H9 (cell line): ENCODE measurements at regions not wholly inside any gene's neighbourhood (a gene's known extent, or its start where the extent isn't known, plus 50 kb on each side); places are given as distances from the start of the nearest gene placed in this dataset.

Experiments used
- DNase-seq: peaks from one replicate; pipeline ENCODE4 v3.0.0-alpha.2; 2017
- H2AFZ ChIP-seq: one replicate; pipeline ENCODE4 v1.6.1; 2013; ENCODE audit warnings: mild to moderate bottlenecking, low read length, control low read depth, moderate library complexity
- H2AK5ac ChIP-seq: 2 replicates; pipeline ENCODE4 v1.6.1; 2013; ENCODE audit warnings: low read length, control low read depth, mixed read lengths; ENCODE audit not compliant: insufficient read length
- H2BK120ac ChIP-seq: one replicate; pipeline ENCODE4 v1.6.1; 2013; ENCODE audit warnings: low read depth, mild to moderate bottlenecking, low read length, control low read depth, inconsistent platforms; ENCODE audit not compliant: poor library complexity, severe bottlenecking
- H2BK12ac ChIP-seq: 2 replicates; pipeline ENCODE4 v1.6.1; 2013; ENCODE audit warnings: low read length, control low read depth, mixed read lengths, low read depth; ENCODE audit not compliant: insufficient read length
- H2BK15ac ChIP-seq: 2 replicates; pipeline ENCODE4 v1.6.1; 2013; ENCODE audit warnings: low read depth, low read length, control low read depth
- H2BK20ac ChIP-seq: one replicate; pipeline ENCODE4 v1.6.1; 2013; ENCODE audit warnings: low read depth, mild to moderate bottlenecking, low read length, control low read depth, inconsistent platforms; ENCODE audit not compliant: poor library complexity, severe bottlenecking
- H2BK5ac ChIP-seq: 2 replicates; pipeline ENCODE4 v1.6.1; 2013; ENCODE audit warnings: low read length, control low read depth, mixed read lengths; ENCODE audit not compliant: insufficient read length
- H3K14ac ChIP-seq: 2 replicates; pipeline ENCODE4 v1.6.1; 2013; ENCODE audit warnings: low read length, control low read depth; ENCODE audit not compliant: insufficient read depth
- H3K18ac ChIP-seq: 2 replicates; pipeline ENCODE4 v1.6.1; 2013; ENCODE audit warnings: low read depth, mild to moderate bottlenecking, mixed read lengths, low read length, control low read depth; ENCODE audit not compliant: insufficient read length
- H3K23ac ChIP-seq: 2 replicates; pipeline ENCODE4 v1.6.1; 2013; ENCODE audit warnings: low read length, control low read depth, mixed read lengths, low read depth; ENCODE audit not compliant: insufficient read length
- H3K23me2 ChIP-seq: 2 replicates; pipeline ENCODE4 v1.6.1; 2013; ENCODE audit warnings: low read depth, mild to moderate bottlenecking, mixed read lengths, low read length, control low read depth; ENCODE audit not compliant: insufficient read length, poor library complexity, severe bottlenecking
- H3K27ac ChIP-seq: 2 replicates; pipeline ENCODE4 v1.5.1; 2013; ENCODE audit warnings: low read length, control low read depth, mixed read lengths, low read depth; ENCODE audit not compliant: insufficient read length
- H3K27me3 ChIP-seq: 2 replicates; pipeline ENCODE4 v1.6.1; 2013; ENCODE audit warnings: low read length, control low read depth, inconsistent platforms; ENCODE audit not compliant: insufficient read depth
- H3K4ac ChIP-seq: 2 replicates; pipeline ENCODE4 v1.6.1; 2013; ENCODE audit warnings: low read depth, mild to moderate bottlenecking, control low read depth, inconsistent platforms, low read length, moderate library complexity
- H3K4me1 ChIP-seq: 2 replicates; pipeline ENCODE4 v1.6.1; 2013; ENCODE audit warnings: low read length, control low read depth, inconsistent platforms; ENCODE audit not compliant: insufficient read depth
- H3K4me2 ChIP-seq: 2 replicates; pipeline ENCODE4 v1.6.1; 2013; ENCODE audit warnings: low read length, control low read depth, mixed read lengths; ENCODE audit not compliant: insufficient read length, insufficient read depth
- H3K56ac ChIP-seq: 2 replicates; pipeline ENCODE4 v1.6.1; 2013; ENCODE audit warnings: low read depth, mild to moderate bottlenecking, mixed read lengths, low read length, control low read depth; ENCODE audit not compliant: insufficient read length
- H3K79me1 ChIP-seq: 2 replicates; pipeline ENCODE4 v1.6.1; 2013; ENCODE audit warnings: low read depth, mild to moderate bottlenecking, moderate library complexity, low read length, control low read depth, inconsistent platforms; ENCODE audit not compliant: insufficient read depth, poor library complexity, severe bottlenecking
- H3K79me2 ChIP-seq: 2 replicates; pipeline ENCODE4 v1.6.1; 2013; ENCODE audit warnings: low read length, control low read depth, inconsistent platforms; ENCODE audit not compliant: insufficient read depth
- H3K9ac ChIP-seq: 2 replicates; pipeline ENCODE4 v1.6.1; 2013; ENCODE audit warnings: low read length, control low read depth, mixed read lengths; ENCODE audit not compliant: insufficient read length; ENCODE audit errors: extremely low read depth
- H3K9me3 ChIP-seq: one replicate; pipeline ENCODE4 v1.6.1; 2013; ENCODE audit warnings: low read depth, low read length, inconsistent platforms; ENCODE audit not compliant: control insufficient read depth
- H3T11ph ChIP-seq: one replicate; pipeline ENCODE4 v1.6.1; 2013; ENCODE audit warnings: mild to moderate bottlenecking, low read length, control low read depth, inconsistent platforms
- H4K20me1 ChIP-seq: one replicate; pipeline ENCODE4 v1.6.1; 2013; ENCODE audit not compliant: control insufficient read depth, insufficient read length, insufficient read depth
- H4K5ac ChIP-seq: 2 replicates; pipeline ENCODE4 v1.6.1; 2013; ENCODE audit warnings: low read depth, mild to moderate bottlenecking, mixed read lengths, low read length, control low read depth; ENCODE audit not compliant: insufficient read length
- H4K8ac ChIP-seq: replicated peaks from 2 replicates; pipeline ENCODE4 v1.6.1; 2013; ENCODE audit warnings: low read length, control low read depth, mixed read lengths, low read depth; ENCODE audit not compliant: insufficient read length
- H4K91ac ChIP-seq: 2 replicates; pipeline ENCODE4 v1.6.1; 2013; ENCODE audit warnings: low read depth, mild to moderate bottlenecking, moderate library complexity, mixed read lengths, low read length, control low read depth; ENCODE audit not compliant: insufficient read length
- H3K27ac Mint-ChIP-seq, 3 experiments: 2 replicates in 2 of 3; 3 replicates in 1 of 3; pipeline ENCODE4 v1.8.0; 2020 to 2021; ENCODE audit warnings: mixed read lengths in 3 of 3, mild to moderate bottlenecking in 1 of 3, moderate library complexity in 1 of 3
- H3K27me3 Mint-ChIP-seq: 2 replicates; pipeline ENCODE4 v1.8.0; 2021; ENCODE audit warnings: low read depth, mild to moderate bottlenecking, moderate library complexity, mixed read lengths
- H3K36me3 Mint-ChIP-seq, 3 experiments: 2 replicates in 2 of 3; 3 replicates in 1 of 3; pipeline ENCODE4 v1.8.0; 2020 to 2021; ENCODE audit warnings: low read depth in 3 of 3, mixed read lengths in 3 of 3; ENCODE audit not compliant: insufficient read depth in 1 of 3
- H3K4me1 Mint-ChIP-seq, 2 experiments: 2 replicates each; pipeline ENCODE4 v1.8.0; 2020; ENCODE audit warnings: mixed read lengths in 2 of 2
- H3K4me3 Mint-ChIP-seq, 2 experiments: 2 replicates in 1 of 2; 3 replicates in 1 of 2; pipeline ENCODE4 v1.8.0; 2020 to 2021; ENCODE audit warnings: mild to moderate bottlenecking in 2 of 2, mixed read lengths in 2 of 2, moderate library complexity in 1 of 2
- H3K9me3 Mint-ChIP-seq, 2 experiments: 2 replicates in 1 of 2; 3 replicates in 1 of 2; pipeline ENCODE4 v1.8.0; 2020; ENCODE audit warnings: mild to moderate bottlenecking in 2 of 2, mixed read lengths in 2 of 2, moderate library complexity in 1 of 2
- WGBS: extraction: QIAGEN DNeasy Blood & Tissue Kit; methylation state at CpG from one replicate; pipeline ENCODE4 v1.1.7; 2013; ENCODE audit warnings: missing lambda C conversion rate, low lambda C conversion rate, mixed read lengths; ENCODE audit not compliant: insufficient read length; ENCODE audit errors: extremely low coverage; 5-methylcytosine and 5-hydroxymethylcytosine counted together
- TF ChIP-seq, protein P1 (sequence below): fragments of 200-600 bp; sonication (generic); conservative IDR thresholded peaks from 3 replicates; pipeline ENCODE4 v1.8.0; 2021; ENCODE audit warnings: antibody characterized with exemption, mild to moderate bottlenecking

GRCh38 chr10:90989378-90989777 is 68.5 kb upstream of the ANKRD1 start:
- TF ChIP-seq, protein P1, sequence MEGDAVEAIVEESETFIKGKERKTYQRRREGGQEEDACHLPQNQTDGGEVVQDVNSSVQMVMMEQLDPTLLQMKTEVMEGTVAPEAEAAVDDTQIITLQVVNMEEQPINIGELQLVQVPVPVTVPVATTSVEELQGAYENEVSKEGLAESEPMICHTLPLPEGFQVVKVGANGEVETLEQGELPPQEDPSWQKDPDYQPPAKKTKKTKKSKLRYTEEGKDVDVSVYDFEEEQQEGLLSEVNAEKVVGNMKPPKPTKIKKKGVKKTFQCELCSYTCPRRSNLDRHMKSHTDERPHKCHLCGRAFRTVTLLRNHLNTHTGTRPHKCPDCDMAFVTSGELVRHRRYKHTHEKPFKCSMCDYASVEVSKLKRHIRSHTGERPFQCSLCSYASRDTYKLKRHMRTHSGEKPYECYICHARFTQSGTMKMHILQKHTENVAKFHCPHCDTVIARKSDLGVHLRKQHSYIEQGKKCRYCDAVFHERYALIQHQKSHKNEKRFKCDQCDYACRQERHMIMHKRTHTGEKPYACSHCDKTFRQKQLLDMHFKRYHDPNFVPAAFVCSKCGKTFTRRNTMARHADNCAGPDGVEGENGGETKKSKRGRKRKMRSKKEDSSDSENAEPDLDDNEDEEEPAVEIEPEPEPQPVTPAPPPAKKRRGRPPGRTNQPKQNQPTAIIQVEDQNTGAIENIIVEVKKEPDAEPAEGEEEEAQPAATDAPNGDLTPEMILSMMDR = no peak
- Histone ChIP-seq H2BK5ac (no peak overlapping the region), H2BK15ac (no peak overlapping the region), H2AFZ (no peak overlapping the region), H3K4me2 (no peak overlapping the region), H3K14ac (no peak overlapping the region), H3K9ac (no peak overlapping the region), H4K8ac (no peak overlapping the region), H2BK120ac (no peak overlapping the region), H2AK5ac (no peak overlapping the region), H2BK20ac (no peak overlapping the region), H4K91ac (no peak overlapping the region), H3K27me3 (no peaks in the 10 kb centered on the region), H3K9me3 (no peaks in the 10 kb centered on the region), H3K79me2 (no peaks in the 10 kb centered on the region), H3K27ac (no peak overlapping the region), H2BK12ac (no peak overlapping the region), H3K4me1 (no peaks in the 10 kb centered on the region), H3K23ac (no peak overlapping the region), H3K79me1 (no peaks in the 10 kb centered on the region), H3K18ac (no peak overlapping the region), H4K5ac (no peak overlapping the region), H3K23me2 (no peaks in the 10 kb centered on the region), H3K4ac (no peak overlapping the region), H3T11ph (no peak overlapping the region), H4K20me1 (no peaks in the 10 kb centered on the region), H3K56ac (no peak overlapping the region)
- H3K4me1 Mint-ChIP-seq = no peaks in the 10 kb centered on the region; a peak in 1 of 4 replicates
- H3K27me3 Mint-ChIP-seq = peaks cover 22% of the 10 kb centered on the region
- DNase-seq = no peak
- no CpG with 5 or more reads among the region's 3 CpGs for WGBS
- H3K4me3 Mint-ChIP-seq = no peak overlapping the region
- no peaks in the 10 kb centered on the region for H3K9me3 Mint-ChIP-seq
- no peaks in the 10 kb centered on the region for H3K36me3 Mint-ChIP-seq
- no peak overlapping the region for H3K27ac Mint-ChIP-seq
